CD14-positive monocyte (primary cell): ENCODE measurements at regions not wholly inside any gene's neighbourhood (a gene's known extent, or its start where the extent isn't known, plus 50 kb on each side); places are given as distances from the start of the nearest gene placed in this dataset.

ENCODE experiments used
- DNase-seq, 3 donors: peaks; one replicate each; pipeline ENCODE4 v3.0.0-alpha.2; 2011 to 2022
- H2AFZ ChIP-seq: 2 replicates; pipeline ENCODE4 v1.6.0; 2012; ENCODE audit warnings: mild to moderate bottlenecking, low read depth, low read length, inconsistent platforms; ENCODE audit not compliant: insufficient read depth, poor library complexity, severe bottlenecking
- H3K27ac ChIP-seq, 2 donors: 1 replicate in 1 of 2; 2 replicates in 1 of 2; pipeline ENCODE4 v1.5.1; 2012 to 2013; ENCODE audit warnings: low read length in 2 of 2, control low read depth in 1 of 2, inconsistent platforms in 1 of 2, low read depth in 1 of 2, mild to moderate bottlenecking in 1 of 2
- H3K27me3 ChIP-seq, 2 donors: one replicate each; pipeline versions ENCODE4 v1.6.0 to v1.6.1; 2011 to 2013; ENCODE audit warnings: low read length in 2 of 2; ENCODE audit not compliant: control insufficient read depth in 2 of 2, insufficient read depth in 2 of 2
- H3K36me3 ChIP-seq, 2 donors: replicated peaks in 1 of 2; 1 replicate in 1 of 2; 2 replicates in 1 of 2; pipeline versions ENCODE4 v1.5.1 to v1.6.1; 2012 to 2013; ENCODE audit warnings: low read length in 2 of 2, control low read depth in 1 of 2, inconsistent platforms in 1 of 2, mild to moderate bottlenecking in 1 of 2; ENCODE audit not compliant: insufficient read depth in 2 of 2, control insufficient read depth in 1 of 2
- H3K4me1 ChIP-seq, 2 donors: 1 replicate in 1 of 2; 2 replicates in 1 of 2; pipeline versions ENCODE4 v1.5.1 to v1.6.1; 2012 to 2013; ENCODE audit warnings: low read length in 2 of 2, control low read depth in 1 of 2, inconsistent platforms in 1 of 2, mild to moderate bottlenecking in 1 of 2, moderate library complexity in 1 of 2; ENCODE audit not compliant: insufficient read depth in 2 of 2, control insufficient read depth in 1 of 2
- H3K4me2 ChIP-seq: replicated peaks from 2 replicates; pipeline ENCODE3; 2012; ENCODE audit warnings: low read length, moderate library complexity, mild to moderate bottlenecking; ENCODE audit not compliant: poor library complexity, severe bottlenecking; ENCODE audit errors: extremely low read depth
- H3K4me3 ChIP-seq, 3 experiments: fragments of 200-600 bp in 1 of 3; sonication (generic) in 1 of 3; replicated peaks in 1 of 3; 1 replicate in 2 of 3; 2 replicates in 1 of 3; pipeline ENCODE4 v1.5.1; 2011 to 2013; ENCODE audit warnings: low read length in 3 of 3, mild to moderate bottlenecking in 3 of 3, control low read depth in 2 of 3, low read depth in 2 of 3, inconsistent platforms in 1 of 3, moderate library complexity in 1 of 3
- H3K79me2 ChIP-seq: 2 replicates; pipeline ENCODE4 v1.6.0; 2012; ENCODE audit warnings: mild to moderate bottlenecking, control low read depth, inconsistent platforms, low read length, moderate library complexity; ENCODE audit not compliant: insufficient read depth
- H3K9ac ChIP-seq: 2 replicates; pipeline ENCODE4 v1.6.0; 2017; ENCODE audit warnings: low read length, mild to moderate bottlenecking; ENCODE audit not compliant: insufficient read depth, poor library complexity, severe bottlenecking
- H3K9me3 ChIP-seq, 2 donors: replicated peaks in 1 of 2; 1 replicate in 1 of 2; 2 replicates in 1 of 2; pipeline versions ENCODE4 v1.5.1 to v1.6.1; 2012 to 2013; ENCODE audit warnings: low read length in 2 of 2, control low read depth in 1 of 2; ENCODE audit not compliant: control insufficient read depth in 1 of 2, insufficient read depth in 1 of 2
- H4K20me1 ChIP-seq: 2 replicates; pipeline ENCODE4 v1.6.0; 2012; ENCODE audit warnings: mild to moderate bottlenecking, low read length, control low read depth, moderate library complexity; ENCODE audit not compliant: insufficient read depth
- H3K27ac Mint-ChIP-seq, 7 donors: one replicate each; pipeline ENCODE4 v1.8.0; 2020; ENCODE audit warnings: mild to moderate bottlenecking in 7 of 7, mixed read lengths in 7 of 7, moderate library complexity in 6 of 7, inconsistent platforms in 2 of 7
- H3K27me3 Mint-ChIP-seq, 3 donors: one replicate each; pipeline ENCODE4 v1.8.0; 2021 to 2022; ENCODE audit warnings: low read depth in 3 of 3, mild to moderate bottlenecking in 3 of 3, mixed read lengths in 3 of 3, moderate library complexity in 3 of 3, inconsistent platforms in 1 of 3
- H3K36me3 Mint-ChIP-seq, 2 donors: one replicate each; pipeline ENCODE4 v1.8.0; 2020; ENCODE audit warnings: mixed read lengths in 2 of 2, inconsistent platforms in 1 of 2, mild to moderate bottlenecking in 1 of 2
- H3K4me1 Mint-ChIP-seq: one replicate; pipeline ENCODE4 v1.8.0; 2020; ENCODE audit warnings: mild to moderate bottlenecking, mixed read lengths
- H3K4me3 Mint-ChIP-seq, 2 donors: one replicate each; pipeline ENCODE4 v1.8.0; 2020; ENCODE audit warnings: mild to moderate bottlenecking in 2 of 2, mixed read lengths in 2 of 2, moderate library complexity in 1 of 2
- H3K9me3 Mint-ChIP-seq, 7 donors: one replicate each; pipeline ENCODE4 v1.8.0; 2020 to 2022; ENCODE audit warnings: mixed read lengths in 7 of 7, mild to moderate bottlenecking in 6 of 7, moderate library complexity in 6 of 7, inconsistent platforms in 2 of 7
- WGBS: methylation state at CpG from one replicate; pipeline ENCODE4 v1.1.5; 2013; ENCODE audit warnings: missing lambda C conversion rate; ENCODE audit not compliant: insufficient coverage; 5-methylcytosine and 5-hydroxymethylcytosine counted together
- intact Hi-C, 2 donors: fragments of 100-400 bp; cut with micrococcal nuclease; formaldehyde crosslinking; loops; one replicate each; pipeline versions ENCODE4 v1.15.0 to v1.15.1; 2023
- TF ChIP-seq, protein P1 (sequence below): fragments of 200-600 bp; IDR thresholded peaks from one replicate; pipeline ENCODE4 v1.8.0; 2022; ENCODE audit warnings: antibody characterized with exemption, mild to moderate bottlenecking

DNA sequence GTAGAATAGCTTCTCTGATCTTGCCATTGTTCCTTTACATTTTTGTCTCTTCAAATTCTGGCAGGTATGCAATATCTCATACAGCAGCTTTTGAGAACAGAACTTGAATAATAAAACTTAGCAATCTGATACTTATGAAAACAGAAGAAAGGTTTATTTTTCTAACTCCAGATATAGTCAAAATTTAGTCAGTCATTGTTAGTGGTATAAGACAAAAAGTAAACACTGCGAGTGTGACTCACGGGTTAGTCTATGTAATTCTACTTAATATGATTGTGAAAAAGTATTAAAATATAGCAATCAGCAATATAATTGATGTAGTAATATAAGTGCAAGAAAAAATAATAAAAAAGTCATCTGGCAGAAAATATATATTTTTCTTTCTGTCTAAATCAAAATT is 910.4 kb downstream of the DNAH5 start:
- Mint-ChIP-seq H3K4me3 (no peak overlapping the region), H3K9me3 (peaks cover 0 to 12% (median 6%) of the 10 kb centered on the region in 7 donors), H3K27ac (no peak overlapping the region), H3K27me3 (no peaks in the 10 kb centered on the region), H3K4me1 (no peaks in the 10 kb centered on the region), H3K36me3 (no peaks in the 10 kb centered on the region)
- intact Hi-C loops: no loop called here
- H3K4me2 ChIP-seq: no peak overlapping the region
- H3K4me3 ChIP-seq: no peak overlapping the region
- no peak overlapping the region for H3K9ac ChIP-seq
- no peak for DNase-seq
- no peak overlapping the region for H2AFZ ChIP-seq
- H4K20me1 ChIP-seq: no peaks in the 10 kb centered on the region
- no peaks in the 10 kb centered on the region for H3K27me3 ChIP-seq
- no peak overlapping the region for H3K27ac ChIP-seq
- no peaks in the 10 kb centered on the region for H3K79me2 ChIP-seq
- peaks cover 0 to 4% of the 10 kb centered on the region in 2 donors for H3K9me3 ChIP-seq
- no CpG with 5 or more reads among the region's 2 CpGs for WGBS
- H3K4me1 ChIP-seq: no peaks in the 10 kb centered on the region
- H3K36me3 ChIP-seq: no peaks in the 10 kb centered on the region
- TF ChIP-seq, protein P1, sequence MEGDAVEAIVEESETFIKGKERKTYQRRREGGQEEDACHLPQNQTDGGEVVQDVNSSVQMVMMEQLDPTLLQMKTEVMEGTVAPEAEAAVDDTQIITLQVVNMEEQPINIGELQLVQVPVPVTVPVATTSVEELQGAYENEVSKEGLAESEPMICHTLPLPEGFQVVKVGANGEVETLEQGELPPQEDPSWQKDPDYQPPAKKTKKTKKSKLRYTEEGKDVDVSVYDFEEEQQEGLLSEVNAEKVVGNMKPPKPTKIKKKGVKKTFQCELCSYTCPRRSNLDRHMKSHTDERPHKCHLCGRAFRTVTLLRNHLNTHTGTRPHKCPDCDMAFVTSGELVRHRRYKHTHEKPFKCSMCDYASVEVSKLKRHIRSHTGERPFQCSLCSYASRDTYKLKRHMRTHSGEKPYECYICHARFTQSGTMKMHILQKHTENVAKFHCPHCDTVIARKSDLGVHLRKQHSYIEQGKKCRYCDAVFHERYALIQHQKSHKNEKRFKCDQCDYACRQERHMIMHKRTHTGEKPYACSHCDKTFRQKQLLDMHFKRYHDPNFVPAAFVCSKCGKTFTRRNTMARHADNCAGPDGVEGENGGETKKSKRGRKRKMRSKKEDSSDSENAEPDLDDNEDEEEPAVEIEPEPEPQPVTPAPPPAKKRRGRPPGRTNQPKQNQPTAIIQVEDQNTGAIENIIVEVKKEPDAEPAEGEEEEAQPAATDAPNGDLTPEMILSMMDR: no peak

GRCh38 chr5:13029211-13029610 is 915.3 kb downstream of the DNAH5 start:
- Histone ChIP-seq H3K4me3 (no peak overlapping the region), H3K27me3 (no peaks in the 10 kb centered on the region), H3K9ac (no peak overlapping the region), H3K4me1 (no peaks in the 10 kb centered on the region), H3K79me2 (no peaks in the 10 kb centered on the region), H4K20me1 (no peaks in the 10 kb centered on the region), H2AFZ (no peak overlapping the region), H3K27ac (no peak overlapping the region), H3K9me3 (peaks cover 8% of the 10 kb centered on the region in 2 donors), H3K36me3 (no peaks in the 10 kb centered on the region), H3K4me2 (no peak overlapping the region)
- H3K36me3 Mint-ChIP-seq: no peaks in the 10 kb centered on the region
- intact Hi-C loops: no loop called here
- TF ChIP-seq, protein P1: no peak
- peaks cover 2 to 13% (median 6%) of the 10 kb centered on the region in 7 donors for H3K9me3 Mint-ChIP-seq
- no peak for DNase-seq
- no CpG with 5 or more reads among the region's 1 CpG for WGBS
- H3K4me3 Mint-ChIP-seq: no peak overlapping the region
- no peaks in the 10 kb centered on the region for H3K4me1 Mint-ChIP-seq
- no peaks in the 10 kb centered on the region for H3K27me3 Mint-ChIP-seq
- H3K27ac Mint-ChIP-seq: no peak overlapping the region
